GM21528 (cell line): ENCODE measurements at regions not wholly inside any gene's neighbourhood (a gene's known extent, or its start where the extent isn't known, plus 50 kb on each side); places are given as distances from the start of the nearest gene placed in this dataset.

ENCODE experiments used
- ATAC-seq: cut with Tn5 transposase; IDR thresholded peaks from one replicate; pipeline ENCODE4 v1.9.1; 2021; ENCODE audit warnings: mild to moderate bottlenecking, moderate library complexity; ENCODE audit not compliant: unreplicated experiment, low FRiP score

DNA sequence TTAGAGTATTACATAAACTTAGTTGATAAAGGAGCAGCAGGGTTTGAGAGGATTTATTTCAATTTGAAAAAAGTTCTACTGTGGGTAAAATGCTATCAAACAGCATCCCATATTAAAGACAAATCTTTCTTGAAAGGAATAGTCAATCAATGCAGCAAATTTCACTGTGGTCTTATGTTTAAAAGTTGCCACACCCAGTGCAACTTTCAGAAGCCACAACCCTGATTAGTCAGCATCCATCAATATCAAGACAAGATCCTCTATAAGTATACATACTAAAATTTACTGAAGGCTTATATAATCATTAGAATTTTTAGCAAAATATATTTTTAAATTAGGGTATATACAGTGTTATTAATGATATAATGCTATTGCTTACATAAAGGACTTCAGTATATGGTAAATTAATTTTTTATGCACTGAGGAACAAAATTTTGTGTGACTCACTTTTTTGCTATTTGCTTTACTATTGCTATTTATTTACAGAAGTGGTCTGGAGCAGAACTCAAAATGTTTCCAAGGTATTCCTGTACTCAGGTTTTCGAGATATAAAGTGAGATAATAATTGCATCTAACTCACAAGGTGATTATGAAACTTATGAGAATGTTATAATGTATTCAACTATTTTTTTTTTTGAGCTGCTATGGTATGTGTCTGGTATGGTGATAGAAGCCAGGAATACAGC lies 1127.6 kb downstream of the ADGRL3 start:
- no peak for ATAC-seq

DNA sequence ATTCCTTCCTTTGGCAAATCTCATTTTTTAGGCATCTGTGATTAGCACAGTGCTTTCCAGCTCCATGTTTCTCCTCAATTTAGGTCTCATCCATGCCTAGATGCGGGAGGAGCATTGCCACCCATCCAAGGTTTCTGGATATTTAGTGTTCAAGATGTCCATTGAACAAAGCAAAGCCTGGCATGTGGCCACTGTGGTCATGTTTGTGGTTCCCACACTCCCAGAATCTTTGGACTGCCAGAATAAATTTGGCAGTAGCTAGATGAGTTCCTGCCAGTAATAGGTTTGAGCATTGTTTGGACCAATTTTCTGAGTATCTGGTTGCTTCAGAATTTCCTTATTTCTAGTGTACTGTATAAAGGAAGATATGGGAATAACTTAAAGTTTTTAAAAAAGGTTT lies 1124.1 kb downstream of the ADGRL3 start:
- ATAC-seq = no peak

DNA sequence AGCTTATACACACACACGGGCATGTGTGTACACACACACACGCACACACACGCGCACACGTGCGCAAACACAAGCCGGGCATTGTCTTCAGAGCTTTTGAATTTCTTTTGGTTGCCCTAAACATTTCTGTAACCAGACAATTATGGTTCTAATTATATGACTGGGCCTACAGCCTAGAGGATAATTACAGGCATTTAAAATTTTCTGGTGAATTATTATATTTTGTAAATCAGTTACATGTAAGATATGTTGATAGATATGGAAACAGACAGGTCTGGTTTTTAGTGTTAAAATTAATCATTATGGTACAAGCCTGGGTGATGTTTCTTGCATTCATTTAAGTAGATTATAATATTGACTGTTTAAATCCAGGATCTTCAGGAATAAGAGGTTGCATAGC lies 1120.5 kb downstream of the ADGRL3 start:
- ATAC-seq = no peak

DNA sequence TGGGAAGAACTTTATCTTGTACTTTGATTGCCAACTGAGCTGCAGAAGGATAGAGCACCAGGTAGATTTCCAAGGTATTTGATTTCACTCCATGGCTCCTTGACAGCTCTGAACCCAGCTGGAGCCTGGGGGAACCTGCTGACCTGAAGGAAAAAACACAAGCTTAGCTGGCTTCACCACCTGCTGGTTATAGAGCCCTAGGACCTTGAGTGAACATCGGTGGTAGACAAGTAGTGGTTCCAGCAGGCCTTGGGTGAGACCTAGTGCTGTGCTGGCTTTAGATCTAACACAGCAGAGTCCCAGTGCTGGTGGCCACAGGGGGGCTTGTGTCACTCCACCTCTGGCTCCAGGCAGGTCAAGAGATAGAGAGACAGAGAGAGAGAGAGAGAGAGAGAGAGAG lies 1102.6 kb downstream of the ADGRL3 start:
- no peak for ATAC-seq

DNA sequence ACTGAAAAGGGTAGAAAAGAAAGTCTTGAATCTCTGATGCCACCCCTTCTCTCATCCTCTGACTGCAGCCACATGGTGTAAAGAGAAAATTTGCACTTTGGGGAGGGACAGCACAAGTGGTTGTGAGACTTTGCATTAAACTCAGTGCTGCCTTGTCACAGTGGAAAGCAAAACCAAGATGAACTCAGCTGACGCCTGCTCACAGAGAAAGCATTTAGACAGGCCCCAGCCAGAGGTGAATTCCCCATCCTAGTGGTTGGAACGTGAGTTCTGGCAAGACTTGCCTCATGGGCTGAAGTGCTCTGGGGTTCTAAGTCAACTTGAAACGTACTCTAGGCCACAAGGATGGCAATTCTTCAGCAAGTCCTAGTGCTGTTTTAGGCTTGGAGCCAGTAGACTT lies 1101.4 kb downstream of the ADGRL3 start:
- no peak for ATAC-seq

DNA sequence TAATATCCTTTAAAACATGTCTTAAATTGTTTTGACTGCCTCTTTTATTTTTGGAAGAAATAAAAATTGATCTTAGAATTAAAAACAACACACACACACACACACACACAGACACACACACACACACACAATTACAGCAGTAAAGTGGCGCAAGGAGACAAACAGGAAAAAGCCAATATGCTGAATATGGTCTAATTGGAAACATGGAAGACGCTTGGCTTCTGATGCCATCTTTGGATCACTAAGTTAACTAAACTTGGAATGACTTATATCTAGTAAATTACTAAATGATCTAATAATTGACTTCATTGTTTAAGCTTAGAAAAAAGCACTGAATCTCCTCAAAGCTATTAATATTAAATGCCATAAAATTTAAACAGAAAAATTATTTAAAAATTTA lies 1093.4 kb downstream of the ADGRL3 start:
- ATAC-seq = no peak

DNA sequence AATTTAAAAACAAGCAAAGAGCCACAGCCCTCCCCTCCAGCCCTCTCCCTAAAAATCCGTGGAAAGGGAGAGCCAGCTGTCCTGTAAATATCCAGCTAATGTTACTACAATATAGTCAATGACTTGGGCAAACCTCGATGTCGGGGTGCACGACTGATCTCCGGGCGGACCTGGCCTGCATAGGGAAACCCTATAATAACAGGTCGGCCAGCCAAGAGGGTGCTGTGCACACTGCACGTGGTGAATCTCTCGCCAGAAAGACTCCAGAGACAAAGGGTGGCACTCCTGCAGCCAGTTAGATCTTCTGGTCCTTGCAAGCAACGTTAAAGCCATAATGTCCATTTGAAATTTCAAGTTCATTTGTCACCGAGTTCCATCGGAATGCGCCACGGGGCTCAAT lies 1092.8 kb downstream of the ADGRL3 start:
- no peak for ATAC-seq

DNA sequence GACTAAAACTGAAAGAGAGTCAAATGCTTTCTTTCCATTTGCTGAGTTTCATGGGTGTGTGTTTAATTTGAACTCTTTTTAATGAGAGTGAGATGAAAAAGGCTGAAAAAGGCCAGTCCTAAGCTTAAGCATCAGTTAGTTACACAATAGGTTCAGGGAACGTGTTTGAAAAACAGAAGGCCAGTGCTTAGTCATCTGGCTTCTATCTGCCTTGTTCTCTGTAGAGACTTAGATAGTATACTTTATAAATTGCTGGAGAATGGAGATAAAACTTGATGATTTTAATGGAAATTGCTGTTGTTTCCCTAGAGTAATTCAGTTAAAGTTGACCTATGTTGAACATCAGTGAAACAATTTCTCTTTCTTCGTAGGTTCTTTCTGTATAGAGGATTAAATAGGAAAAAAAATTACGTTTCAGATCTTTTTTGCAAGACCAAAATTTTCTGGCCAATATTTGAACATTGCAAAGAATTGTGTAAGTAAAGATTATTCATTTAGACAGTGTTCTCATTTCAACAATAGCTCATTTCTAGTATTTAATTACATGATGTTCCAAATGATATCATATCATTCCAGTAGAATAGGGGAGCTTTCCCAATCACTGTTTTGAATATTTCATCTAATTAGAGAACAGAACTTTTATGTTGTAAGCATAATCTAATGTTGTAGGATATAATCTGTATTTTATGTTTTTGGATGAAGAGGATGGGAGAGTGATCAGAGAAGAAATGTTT lies 1088.8 kb downstream of the ADGRL3 start:
- no peak for ATAC-seq

DNA sequence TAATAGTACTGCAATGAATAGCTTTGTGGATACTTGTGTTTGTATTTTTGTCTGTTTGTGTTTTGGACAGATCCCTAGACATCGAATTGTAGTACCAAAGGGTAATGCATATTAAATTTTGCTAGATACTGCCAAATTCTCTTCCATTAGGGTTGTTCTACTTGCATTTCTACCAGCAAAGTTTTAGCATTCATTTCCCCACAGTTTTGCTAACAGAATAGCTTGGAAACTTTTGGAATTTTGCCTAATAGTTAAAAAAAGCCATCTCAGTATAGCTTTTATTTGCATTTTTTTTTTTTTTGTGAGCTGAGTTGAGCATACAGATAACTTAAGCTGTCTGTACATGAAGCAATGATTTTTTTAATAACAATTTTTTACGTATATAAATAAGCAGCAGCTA lies 1084.9 kb downstream of the ADGRL3 start:
- ATAC-seq = no peak

DNA sequence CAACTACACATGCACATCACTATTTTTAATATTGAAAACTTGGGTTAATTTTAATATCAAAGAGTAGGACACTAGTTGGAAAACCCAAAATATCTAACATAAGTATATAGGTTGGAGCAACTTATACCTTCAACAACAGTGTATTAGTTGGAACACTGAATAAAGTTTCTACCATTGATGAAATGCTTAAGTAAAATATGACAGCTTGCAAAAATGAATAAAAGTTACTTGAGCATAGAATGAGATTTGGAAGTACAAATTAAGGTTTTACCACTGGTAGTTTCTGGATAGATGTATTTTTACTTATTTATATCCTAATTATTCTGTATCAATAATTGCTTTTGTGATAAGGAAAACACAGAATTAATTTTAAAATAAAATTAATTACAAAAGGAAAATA lies 1079.6 kb downstream of the ADGRL3 start:
- ATAC-seq = no peak

DNA sequence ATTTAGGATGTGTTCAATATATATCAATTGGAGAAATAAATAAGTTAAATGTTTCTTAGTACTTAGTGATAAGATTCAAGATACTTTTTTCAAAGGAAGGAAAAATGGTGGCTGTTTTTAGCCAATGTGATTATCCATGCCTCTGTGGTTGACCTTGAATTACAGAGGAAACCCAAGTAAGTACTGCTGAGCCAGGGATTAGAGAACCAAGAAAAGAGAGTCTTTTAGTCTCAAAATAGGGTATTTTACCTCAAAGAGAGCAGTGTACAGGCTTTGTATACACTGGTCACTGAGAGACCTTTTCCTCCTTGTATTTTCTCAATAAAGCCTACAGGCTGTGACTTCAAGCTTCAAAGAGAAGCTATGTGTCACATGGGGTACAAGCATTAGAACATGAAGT lies 1075.3 kb downstream of the ADGRL3 start:
- no peak for ATAC-seq

DNA sequence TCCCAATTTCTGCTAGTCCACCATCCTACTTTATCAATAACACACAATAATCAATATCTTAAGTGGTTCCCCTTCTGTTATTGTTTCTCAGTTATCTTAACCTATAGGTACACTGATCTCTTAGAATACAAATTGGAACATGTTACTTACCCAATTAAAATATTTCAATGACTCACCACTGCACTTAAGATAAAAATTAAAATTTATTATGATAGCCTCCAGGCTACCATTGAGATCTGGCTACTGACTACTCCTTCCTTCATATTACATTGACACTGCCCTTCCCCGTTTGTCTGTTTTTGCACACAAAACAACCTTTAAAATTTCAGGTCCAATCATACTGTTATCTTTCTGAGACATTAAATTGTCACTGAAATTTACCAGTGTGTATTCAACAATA lies 1074.7 kb downstream of the ADGRL3 start:
- ATAC-seq = no peak

DNA sequence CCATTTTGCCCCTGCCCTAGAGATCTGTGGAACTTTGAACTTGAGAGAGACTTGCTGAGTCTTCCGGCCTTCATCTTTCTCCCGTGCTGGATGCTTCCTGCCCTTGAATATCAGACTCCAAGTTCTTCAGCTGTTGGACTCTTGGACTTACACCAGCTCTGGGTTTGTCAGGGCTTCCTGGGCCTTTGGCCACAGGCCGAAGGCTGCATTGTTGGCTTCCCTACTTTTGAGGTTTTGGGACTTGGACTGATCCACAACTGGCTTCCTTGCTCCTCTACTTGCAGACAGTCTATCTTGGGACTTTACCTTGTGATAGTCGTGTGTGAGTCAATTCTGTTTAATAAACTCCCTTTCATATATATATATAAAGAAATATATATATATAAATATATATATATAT lies 1071.0 kb downstream of the ADGRL3 start:
- no peak for ATAC-seq

DNA sequence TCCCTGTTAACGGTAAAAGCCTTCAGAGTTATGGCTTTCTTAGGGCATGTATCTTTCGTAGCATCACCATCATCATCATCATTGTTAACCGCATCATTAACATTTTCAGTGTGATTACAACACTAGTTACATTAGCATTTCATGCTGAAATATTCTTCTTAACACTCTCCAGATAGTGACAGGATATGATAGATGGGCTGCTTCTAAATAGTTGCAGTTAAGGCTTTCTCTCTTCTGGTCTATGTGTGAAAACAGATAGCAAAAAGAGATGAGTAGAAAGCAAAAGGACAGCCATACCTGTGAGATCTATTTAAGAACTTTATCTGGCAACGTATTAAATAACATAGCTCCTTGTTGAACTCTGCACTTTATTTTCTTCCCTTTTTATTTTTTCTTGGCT lies 1069.8 kb downstream of the ADGRL3 start:
- no peak for ATAC-seq

DNA sequence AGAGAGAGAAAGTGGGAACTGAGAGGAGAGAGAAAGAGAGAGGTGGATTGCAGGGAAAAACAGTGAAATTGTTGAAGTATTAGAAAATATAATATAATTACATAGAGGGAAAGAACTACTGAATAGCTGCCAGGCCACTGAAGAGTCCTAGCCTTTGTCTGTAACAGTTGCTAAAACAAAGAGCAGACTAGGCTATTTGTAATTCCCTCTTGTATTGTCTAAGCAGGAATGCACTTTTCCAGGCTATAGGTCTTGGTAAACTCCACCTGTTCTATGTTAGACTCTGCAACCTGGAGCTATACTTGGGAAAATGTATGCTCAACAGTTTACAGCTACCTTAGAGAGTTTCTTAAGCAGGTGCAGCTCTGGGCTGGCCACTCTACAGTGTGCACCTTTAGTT lies 1063.3 kb downstream of the ADGRL3 start:
- no peak for ATAC-seq

DNA sequence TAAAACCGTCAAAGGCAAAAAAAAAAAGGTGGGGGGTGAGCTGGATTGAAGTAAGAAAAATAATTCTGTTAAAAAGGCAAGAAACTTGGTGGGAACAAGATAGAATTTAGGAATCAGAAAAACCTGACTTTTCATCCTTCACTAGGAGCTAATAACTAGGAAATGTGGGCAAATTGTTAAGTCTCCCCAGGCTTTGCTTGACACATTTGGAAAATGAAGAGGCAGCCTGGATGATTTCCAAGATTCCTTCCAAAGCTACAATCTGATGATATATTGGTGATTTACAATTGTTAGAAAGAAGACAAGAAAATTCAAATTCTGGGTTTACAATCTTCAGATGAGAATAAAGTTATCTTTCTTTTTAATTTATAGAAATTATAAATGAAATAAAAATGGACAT lies 1062.5 kb downstream of the ADGRL3 start:
- no peak for ATAC-seq

DNA sequence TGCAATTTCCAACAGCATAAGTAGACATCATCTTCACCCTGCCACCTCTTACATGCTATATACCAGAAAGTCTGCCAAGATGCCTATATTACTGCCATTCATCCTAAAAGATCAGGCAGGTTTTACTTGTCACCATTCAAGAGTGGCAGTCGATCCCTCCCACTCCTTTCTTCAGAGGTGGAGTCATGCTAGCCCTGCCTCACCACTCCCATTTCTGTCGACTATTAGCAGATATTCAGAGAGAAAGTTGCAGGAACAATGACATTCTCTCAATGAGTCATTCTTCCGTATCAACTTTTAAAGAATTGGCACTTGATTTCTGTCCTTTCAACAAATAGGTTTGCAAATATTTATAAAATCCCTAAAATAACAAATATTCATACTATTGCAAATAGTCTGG lies 1060.1 kb downstream of the ADGRL3 start:
- no peak for ATAC-seq

DNA sequence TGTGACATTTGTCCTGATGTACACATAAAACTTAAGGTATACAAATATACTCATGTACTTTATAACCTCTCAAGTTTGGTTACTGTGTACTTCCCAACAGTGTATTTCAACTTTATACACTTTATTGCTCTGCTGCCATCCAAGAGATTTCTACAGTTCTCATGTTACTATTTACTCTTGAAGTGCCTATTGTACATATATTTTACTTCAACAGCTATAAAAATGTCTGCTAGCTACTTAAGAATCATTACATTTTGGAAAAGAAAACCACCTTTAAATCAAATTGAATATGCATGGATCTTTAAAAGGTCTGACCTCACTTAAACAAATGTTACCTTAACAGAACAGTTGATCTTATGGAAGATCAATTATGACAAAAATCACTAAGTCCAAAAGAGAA lies 1056.4 kb downstream of the ADGRL3 start:
- no peak for ATAC-seq

DNA sequence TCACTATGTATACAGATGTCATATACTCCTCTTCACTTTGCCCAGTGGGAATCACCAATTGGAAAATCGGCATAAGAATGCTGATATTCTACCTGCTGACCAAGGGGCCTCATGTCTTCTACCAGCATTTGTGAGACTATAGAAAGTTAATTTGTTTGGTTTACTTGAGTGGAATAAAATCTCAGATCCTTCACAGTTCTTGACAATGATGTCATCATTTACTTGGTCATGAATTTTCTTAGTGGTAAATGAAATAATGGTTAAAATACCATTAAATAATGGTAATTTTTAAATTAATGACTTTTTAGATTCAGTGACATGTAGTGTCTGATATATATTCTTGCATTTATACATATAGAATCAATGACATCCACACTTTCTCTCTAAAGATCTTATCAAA lies 1052.6 kb downstream of the ADGRL3 start:
- no peak for ATAC-seq

DNA sequence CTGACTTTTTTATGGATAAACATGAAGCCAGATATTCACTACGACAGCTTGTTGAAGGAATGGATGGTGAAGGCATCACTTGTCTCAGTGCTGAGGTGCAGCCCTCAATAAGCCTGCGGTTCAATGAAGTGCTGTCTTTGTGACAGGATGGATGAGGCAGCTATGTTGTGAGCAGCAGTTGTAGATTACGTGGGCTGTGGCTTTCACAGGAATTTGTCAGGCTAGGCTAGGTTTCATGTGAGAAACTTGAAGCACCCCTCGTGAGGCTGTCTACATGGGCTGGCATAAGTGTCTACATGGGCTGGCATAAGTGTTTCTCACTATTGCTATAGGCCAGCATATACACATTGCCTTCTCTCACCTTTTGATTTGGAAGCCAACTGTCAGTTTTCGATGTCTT lies 1050.0 kb downstream of the ADGRL3 start:
- no peak for ATAC-seq

DNA sequence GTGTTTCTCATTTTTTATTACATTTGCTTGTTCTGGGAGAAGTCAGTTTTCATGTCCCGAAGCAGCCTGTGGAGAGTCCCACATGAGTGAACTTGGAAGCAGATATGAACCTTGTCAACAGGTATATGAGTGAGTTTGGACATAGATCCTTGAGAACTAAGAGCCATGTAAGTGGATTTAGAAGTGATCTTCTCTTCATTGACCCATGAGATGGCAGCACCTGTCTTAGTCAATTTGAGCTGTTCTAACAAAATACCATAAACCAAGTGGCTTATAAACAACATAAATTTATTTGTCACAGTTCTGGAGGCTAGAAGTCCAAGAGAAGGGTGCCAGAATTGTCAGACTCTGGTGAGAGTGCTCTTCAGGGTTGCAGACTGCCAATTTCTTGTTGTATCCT lies 1043.8 kb downstream of the ADGRL3 start:
- no peak for ATAC-seq

DNA sequence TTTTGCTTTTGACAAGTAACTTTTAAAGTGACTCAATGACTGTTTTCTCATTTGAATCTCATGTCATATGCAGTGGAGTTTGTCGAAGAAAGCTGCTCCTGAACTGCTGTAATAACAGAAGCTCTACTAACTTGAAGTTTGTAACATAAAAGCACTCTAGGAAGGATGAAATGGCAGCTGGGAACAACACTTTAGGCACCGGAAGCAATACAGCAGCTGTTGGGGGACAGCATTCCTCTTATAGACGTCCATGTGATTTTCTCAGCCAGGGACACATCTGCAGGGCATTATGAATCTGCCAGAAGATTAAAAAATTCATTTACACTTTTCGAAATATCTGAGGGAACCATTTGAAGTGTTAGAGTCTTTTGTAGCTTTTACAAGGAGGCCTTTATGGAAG lies 1035.8 kb downstream of the ADGRL3 start:
- ATAC-seq = no peak
